Neural progenitor cell (in vitro differentiated cells): ENCODE measurements at regions not wholly inside any gene's neighbourhood (a gene's known extent, or its start where the extent isn't known, plus 50 kb on each side); places are given as distances from the start of the nearest gene placed in this dataset.
"Not testable (repeated sequence)": the region's sequence is repeated elsewhere in the genome, so short reads cannot be mapped to it uniquely, and the experiment has no call there.

Experiments
- DNase-seq: peaks from one replicate; pipeline ENCODE4 v3.0.0-alpha.2; 2016; ENCODE audit warnings: low spot score
- H2AFZ ChIP-seq: fragments of 200-600 bp; sonication (generic); replicated peaks from 2 replicates; pipeline ENCODE4 v1.6.1; 2016; ENCODE audit warnings: antibody characterized with exemption
- H3F3A ChIP-seq: fragments of 200-600 bp; sonication (generic); 2 replicates; pipeline ENCODE4 v1.6.1; 2016; ENCODE audit warnings: antibody characterized with exemption, low read depth
- H3K27ac ChIP-seq: fragments of 200-600 bp; sonication (generic); 2 replicates; pipeline ENCODE4 v1.5.1; 2016; ENCODE audit warnings: mild to moderate bottlenecking
- H3K27me3 ChIP-seq: fragments of 200-600 bp; sonication (generic); 2 replicates; pipeline ENCODE4 v1.6.1; 2016; ENCODE audit warnings: mild to moderate bottlenecking, moderate library complexity
- H3K36me3 ChIP-seq: fragments of 200-600 bp; sonication (generic); 2 replicates; pipeline ENCODE4 v1.5.1; 2016
- H3K4me1 ChIP-seq: fragments of 200-600 bp; sonication (generic); 2 replicates; pipeline ENCODE4 v1.6.1; 2016; ENCODE audit warnings: mixed run types
- H3K4me2 ChIP-seq: fragments of 200-600 bp; sonication (generic); 2 replicates; pipeline ENCODE4 v1.6.1; 2016
- H3K4me3 ChIP-seq: fragments of 200-600 bp; sonication (generic); 2 replicates; pipeline ENCODE4 v1.5.1; 2016
- H3K79me2 ChIP-seq: fragments of 200-600 bp; sonication (generic); 2 replicates; pipeline ENCODE4 v1.6.1; 2016; ENCODE audit warnings: low read depth
- H3K9ac ChIP-seq: fragments of 200-600 bp; sonication (generic); 2 replicates; pipeline ENCODE4 v1.6.1; 2016
- H3K9me3 ChIP-seq: fragments of 200-600 bp; sonication (generic); 2 replicates; pipeline ENCODE4 v1.5.1; 2016; ENCODE audit warnings: low read depth
- H4K20me1 ChIP-seq: fragments of 200-600 bp; sonication (generic); 2 replicates; pipeline ENCODE4 v1.6.1; 2016; ENCODE audit warnings: low read depth
- H3K27ac Mint-ChIP-seq: 3 replicates; pipeline ENCODE4 v1.8.0; 2021; ENCODE audit warnings: mixed read lengths
- H3K27me3 Mint-ChIP-seq: 2 replicates; pipeline ENCODE4 v1.8.0; 2022; ENCODE audit warnings: low read depth, mild to moderate bottlenecking, inconsistent platforms, moderate library complexity, mixed read lengths; ENCODE audit not compliant: insufficient read depth
- H3K36me3 Mint-ChIP-seq: 3 replicates; pipeline ENCODE4 v1.8.0; 2021; ENCODE audit warnings: mixed read lengths
- H3K4me1 Mint-ChIP-seq: 3 replicates; pipeline ENCODE4 v1.8.0; 2021; ENCODE audit warnings: mixed read lengths
- H3K4me3 Mint-ChIP-seq: 3 replicates; pipeline ENCODE4 v1.8.0; 2021; ENCODE audit warnings: mild to moderate bottlenecking, moderate library complexity, mixed read lengths
- H3K9me3 Mint-ChIP-seq: 3 replicates; pipeline ENCODE4 v1.8.0; 2020; ENCODE audit warnings: mixed read lengths
- EZH2 ChIP-seq: fragments of 200-600 bp; sonication (generic); IDR thresholded peaks from 2 replicates; pipeline ENCODE4 v1.6.1; 2017; ENCODE audit warnings: antibody characterized with exemption, mild to moderate bottlenecking, moderate library complexity
- EZH2phosphoT487 ChIP-seq: fragments of 200-600 bp; sonication (generic); IDR thresholded peaks from 2 replicates; pipeline ENCODE4 v1.6.1; 2017; ENCODE audit warnings: antibody characterized with exemption
- TF ChIP-seq, protein P1 (sequence below): fragments of 200-600 bp; sonication (generic); IDR thresholded peaks from 2 replicates; pipeline ENCODE4 v1.5.1; 2017; ENCODE audit warnings: antibody characterized with exemption, mild to moderate bottlenecking

DNA sequence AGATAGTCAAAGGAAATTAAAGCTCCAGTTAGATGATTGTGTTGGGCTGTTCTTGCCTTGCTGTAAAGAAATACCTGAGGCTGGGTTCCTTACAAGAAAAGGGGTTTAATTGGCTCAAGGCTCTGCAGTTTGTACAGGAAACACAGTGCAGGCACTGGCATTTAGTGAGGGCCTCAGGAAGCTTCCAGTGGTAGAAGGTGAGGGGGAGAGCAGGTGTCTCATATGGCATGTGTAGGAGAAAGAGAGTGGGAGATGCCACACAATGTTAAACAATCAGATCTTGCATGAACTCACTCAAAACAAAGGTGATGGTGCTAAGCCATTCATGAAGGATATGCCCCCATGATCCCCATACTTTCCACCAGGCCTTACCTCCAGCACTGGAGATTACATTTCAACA is 493.5 kb upstream of the IMPG1 start:
- Histone ChIP-seq H3K9me3 (no peaks in the 10 kb centered on the region), H3K79me2 (no peaks in the 10 kb centered on the region), H2AFZ (no peak overlapping the region), H3K27ac (no peak overlapping the region), H3K4me3 (no peak overlapping the region), H3K27me3 (no peaks in the 10 kb centered on the region), H3K4me2 (no peak overlapping the region), H3K9ac (no peak overlapping the region), H3K36me3 (no peaks in the 10 kb centered on the region), H3F3A (peaks cover 5% of the 10 kb centered on the region), H3K4me1 (peaks cover 9% of the 10 kb centered on the region), H4K20me1 (no peaks in the 10 kb centered on the region)
- H3K9me3 Mint-ChIP-seq = no peaks in the 10 kb centered on the region
- H3K4me3 Mint-ChIP-seq = no peak overlapping the region
- TF ChIP-seq EZH2 (no peak), EZH2phosphoT487 (no peak)
- TF ChIP-seq, protein P1, sequence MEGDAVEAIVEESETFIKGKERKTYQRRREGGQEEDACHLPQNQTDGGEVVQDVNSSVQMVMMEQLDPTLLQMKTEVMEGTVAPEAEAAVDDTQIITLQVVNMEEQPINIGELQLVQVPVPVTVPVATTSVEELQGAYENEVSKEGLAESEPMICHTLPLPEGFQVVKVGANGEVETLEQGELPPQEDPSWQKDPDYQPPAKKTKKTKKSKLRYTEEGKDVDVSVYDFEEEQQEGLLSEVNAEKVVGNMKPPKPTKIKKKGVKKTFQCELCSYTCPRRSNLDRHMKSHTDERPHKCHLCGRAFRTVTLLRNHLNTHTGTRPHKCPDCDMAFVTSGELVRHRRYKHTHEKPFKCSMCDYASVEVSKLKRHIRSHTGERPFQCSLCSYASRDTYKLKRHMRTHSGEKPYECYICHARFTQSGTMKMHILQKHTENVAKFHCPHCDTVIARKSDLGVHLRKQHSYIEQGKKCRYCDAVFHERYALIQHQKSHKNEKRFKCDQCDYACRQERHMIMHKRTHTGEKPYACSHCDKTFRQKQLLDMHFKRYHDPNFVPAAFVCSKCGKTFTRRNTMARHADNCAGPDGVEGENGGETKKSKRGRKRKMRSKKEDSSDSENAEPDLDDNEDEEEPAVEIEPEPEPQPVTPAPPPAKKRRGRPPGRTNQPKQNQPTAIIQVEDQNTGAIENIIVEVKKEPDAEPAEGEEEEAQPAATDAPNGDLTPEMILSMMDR = no peak
- H3K36me3 Mint-ChIP-seq = no peaks in the 10 kb centered on the region
- H3K27me3 Mint-ChIP-seq = no peaks in the 10 kb centered on the region
- H3K4me1 Mint-ChIP-seq = no peaks in the 10 kb centered on the region
- no peak overlapping the region for H3K27ac Mint-ChIP-seq
- no peak for DNase-seq

DNA sequence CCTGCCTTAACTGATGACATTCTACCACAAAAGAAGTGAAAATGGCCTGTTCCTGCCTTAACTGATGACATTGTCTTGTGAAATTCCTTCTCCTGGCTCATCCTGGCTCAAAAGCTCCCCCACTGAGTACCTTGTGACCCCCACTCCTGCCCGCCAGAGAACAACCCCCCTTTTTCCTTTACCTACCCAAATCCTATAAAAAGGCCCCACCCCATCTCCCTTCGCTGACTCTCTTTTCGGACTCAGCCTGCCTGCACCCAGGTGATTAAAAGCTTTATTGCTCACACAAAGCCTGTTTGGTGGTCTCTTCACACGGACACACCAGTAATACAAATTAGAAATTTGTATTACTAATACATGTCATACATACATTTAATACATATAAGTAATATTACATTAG is 489.9 kb upstream of the IMPG1 start:
- H3K36me3 Mint-ChIP-seq, H3K9ac ChIP-seq, H3K27ac Mint-ChIP-seq, H3K27ac ChIP-seq, H3K4me3 ChIP-seq, H3K4me1 Mint-ChIP-seq, DNase-seq, H3K9me3 ChIP-seq, H3K9me3 Mint-ChIP-seq, H2AFZ ChIP-seq, H3K36me3 ChIP-seq, H3F3A ChIP-seq, H3K27me3 Mint-ChIP-seq, H3K79me2 ChIP-seq, H3K27me3 ChIP-seq, H3K4me3 Mint-ChIP-seq, H4K20me1 ChIP-seq: not testable (repeated sequence)
- Histone ChIP-seq H3K4me2 (peak overlapping the region; percentile 29), H3K4me1 (peaks cover 12% of the 10 kb centered on the region)

DNA sequence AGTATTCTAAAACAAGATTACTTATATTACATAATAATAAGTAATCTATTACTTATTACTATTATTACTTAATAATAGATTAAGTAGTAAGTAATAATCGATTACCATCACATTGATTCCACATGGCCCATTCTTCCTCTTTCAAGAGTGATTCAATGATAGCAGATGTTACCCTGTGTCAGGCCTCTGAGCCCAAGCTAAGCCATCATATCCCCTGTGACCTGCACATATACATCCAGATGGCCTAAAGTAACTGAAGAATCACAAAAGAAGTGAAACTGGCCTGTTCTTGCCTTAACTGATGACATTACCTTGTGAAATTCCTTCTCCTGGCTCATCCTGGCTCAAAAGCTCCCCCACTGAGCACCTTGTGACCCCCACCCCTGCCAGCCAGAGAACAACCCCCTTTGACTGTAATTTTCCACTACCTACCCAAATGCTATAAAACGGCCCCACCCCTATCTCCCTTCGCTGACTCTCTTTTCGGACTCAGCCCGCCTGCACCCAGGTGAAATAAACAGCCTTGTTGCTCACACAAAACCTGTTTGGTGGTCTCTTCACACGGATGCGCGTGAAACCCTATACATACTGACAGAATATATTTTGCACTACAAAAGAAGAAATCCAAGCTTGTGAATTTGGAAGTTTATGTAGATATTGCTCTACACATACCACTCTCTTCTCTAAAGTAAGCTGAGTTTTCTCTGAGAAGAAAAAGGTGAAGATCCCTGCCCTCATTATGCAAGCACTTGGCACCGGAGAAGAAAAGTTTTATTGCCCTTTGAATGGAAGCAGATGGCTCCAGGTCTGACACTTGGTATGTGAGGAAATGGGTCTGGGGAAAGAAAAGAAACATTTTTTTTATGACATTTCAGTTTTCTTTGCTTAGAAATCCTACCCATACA is 488.6 kb upstream of the IMPG1 start:
- H2AFZ ChIP-seq, H3K4me3 ChIP-seq, DNase-seq, H3K27ac Mint-ChIP-seq, H3K27me3 ChIP-seq, H3K4me1 Mint-ChIP-seq, H3K9me3 Mint-ChIP-seq, H3K27ac ChIP-seq, H3K9ac ChIP-seq, H3K79me2 ChIP-seq, H3F3A ChIP-seq, H3K4me2 ChIP-seq, H3K36me3 ChIP-seq, H3K27me3 Mint-ChIP-seq, H3K36me3 Mint-ChIP-seq, H4K20me1 ChIP-seq, H3K9me3 ChIP-seq, H3K4me3 Mint-ChIP-seq: not testable (repeated sequence)
- H3K4me1 ChIP-seq = peaks cover 12% of the 10 kb centered on the region

DNA sequence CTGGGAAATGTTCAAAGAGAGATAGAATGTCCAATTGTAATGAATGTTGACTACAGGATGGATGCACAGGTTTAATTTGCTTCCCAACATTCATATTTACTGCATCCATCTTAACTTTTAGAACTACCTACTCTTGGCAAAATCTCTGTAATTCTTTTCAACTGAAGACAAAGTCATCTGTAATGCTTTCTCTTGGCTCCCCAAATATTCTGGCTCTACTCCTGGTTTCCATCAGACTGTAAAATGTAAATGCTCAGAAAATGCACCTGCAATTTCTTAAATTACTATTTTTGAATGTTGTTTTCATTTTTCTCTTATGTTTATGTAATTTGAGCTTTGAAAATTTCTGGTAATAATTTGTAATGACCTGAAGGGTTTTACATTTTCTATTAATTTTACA is 480.8 kb upstream of the IMPG1 start:
- H3K9ac ChIP-seq = no peak overlapping the region
- no peak for DNase-seq
- Mint-ChIP-seq H3K27me3 (no peaks in the 10 kb centered on the region), H3K4me3 (no peak overlapping the region), H3K36me3 (no peaks in the 10 kb centered on the region), H3K9me3 (no peaks in the 10 kb centered on the region), H3K27ac (no peak overlapping the region), H3K4me1 (no peaks in the 10 kb centered on the region)
- H3K4me2 ChIP-seq = no peak overlapping the region
- no peaks in the 10 kb centered on the region for H3F3A ChIP-seq
- no peak overlapping the region for H3K27ac ChIP-seq
- no peaks in the 10 kb centered on the region for H3K36me3 ChIP-seq
- no peaks in the 10 kb centered on the region for H3K9me3 ChIP-seq
- no peaks in the 10 kb centered on the region for H3K79me2 ChIP-seq
- H4K20me1 ChIP-seq = no peaks in the 10 kb centered on the region
- H2AFZ ChIP-seq = no peak overlapping the region
- peaks cover 1% of the 10 kb centered on the region for H3K4me1 ChIP-seq
- no peak overlapping the region for H3K4me3 ChIP-seq
- TF ChIP-seq EZH2 = no peak
- TF ChIP-seq EZH2phosphoT487 = no peak
- TF ChIP-seq, protein P1 = no peak
- no peaks in the 10 kb centered on the region for H3K27me3 ChIP-seq
